ENCODE measurements at regions not wholly inside any gene's neighbourhood (a gene's known extent, or its start where the extent isn't known, plus 50 kb on each side); places are given as distances from the start of the nearest gene placed in this dataset.

- Histone ChIP-seq H3K23ac (ENCODE audit: insufficient read length) (no peak overlapping the region), H3K27ac (ENCODE audit: low read depth, low read length) (no peak overlapping the region), H3K56ac (replicated peaks; ENCODE audit: insufficient read length, low read depth, low read length) (no peak overlapping the region), H3K4me1 (replicated peaks in 1 of 4; ENCODE audit: control insufficient read depth in 3 of 4, insufficient read depth in 4 of 4, low read length in 3 of 4) (no peaks in the 10 kb centered on the region), H4K5ac (ENCODE audit: insufficient read length, low read depth, low read length) (no peak overlapping the region), H2AK5ac (ENCODE audit: low read depth, low read length) (no peak overlapping the region), H2BK12ac (ENCODE audit: low read depth, low read length) (no peak overlapping the region), H4K20me1 (replicated peaks in 1 of 2; ENCODE audit: control insufficient read depth in 1 of 2, insufficient read depth in 2 of 2, low read length in 2 of 2) (no peaks in the 10 kb centered on the region), H3K18ac (ENCODE audit: extremely low read depth, low read length) (no peak overlapping the region), H3K23me2 (ENCODE audit: low read depth, low read length) (no peaks in the 10 kb centered on the region), H3K27me3 (replicated peaks in 1 of 4; ENCODE audit: control insufficient read depth in 3 of 4, extremely low read depth in 1 of 4, insufficient read depth in 3 of 4, low read length in 3 of 4) (no peaks in the 10 kb centered on the region), H3K9me3 (ENCODE audit: insufficient read depth in 2 of 2, low read depth in 1 of 2, low read length in 1 of 2) (no peaks in the 10 kb centered on the region), H3K79me1 (ENCODE audit: low read depth, low read length) (no peaks in the 10 kb centered on the region), H2BK5ac (ENCODE audit: low read depth, low read length) (no peak overlapping the region), H3K4ac (replicated peaks; ENCODE audit: insufficient read length, low read depth, low read length) (no peak overlapping the region), H4K91ac (replicated peaks; ENCODE audit: insufficient read length, low read length) (no peak overlapping the region), H3K9ac (replicated peaks in 1 of 4; ENCODE audit: extremely low read depth in 1 of 4, low read depth in 3 of 4, low read length in 3 of 4) (no peak overlapping the region), H3K14ac (ENCODE audit: insufficient read length) (no peak overlapping the region), H3K4me2 (ENCODE audit: insufficient read depth in 1 of 2, low read depth in 2 of 2, low read length in 2 of 2) (no peak overlapping the region), H2BK20ac (ENCODE audit: low read length) (no peak overlapping the region), H2AFZ (ENCODE audit: low read length) (no peak overlapping the region), H2BK15ac (ENCODE audit: low read length) (no peak overlapping the region), H4K8ac (ENCODE audit: extremely low read depth, insufficient read depth, low read length) (no peak overlapping the region), H3K4me3 (ENCODE audit: extremely low read depth in 1 of 4, insufficient read depth in 2 of 4, low read depth in 3 of 4, low read length in 4 of 4) (no peak overlapping the region), H2BK120ac (replicated peaks; ENCODE audit: low read depth, low read length) (no peak overlapping the region), H3K36me3 (ENCODE audit: control insufficient read depth in 2 of 4, insufficient read depth in 4 of 4, low read length in 3 of 4) (no peaks in the 10 kb centered on the region), H3K79me2 (ENCODE audit: control insufficient read depth in 1 of 2, insufficient read depth in 2 of 2, low read length in 2 of 2) (no peaks in the 10 kb centered on the region)
- WGBS, 2 experiments (ENCODE audit: extremely low coverage in 1 of 2, insufficient coverage in 1 of 2, insufficient read length in 1 of 2, insufficient replicate concordance in 2 of 2, low coverage in 1 of 2, low lambda C conversion rate in 2 of 2, missing lambda C conversion rate in 1 of 2): 92% methylated on average over 5 of the region's 5 CpGs; no CpG with 5 or more reads in 1 of the 2 experiments
- CTCF ChIA-PET (ENCODE audit: partially characterized antibody): interaction anchor here (0.6 kb wide), 1 partner anchor 85 kb away, joined by 4 read pairs; no protein-coding TSS in a partner anchor
- no peak for FAIRE-seq
- no peak for DNase-seq (ENCODE audit: low read depth in 1 of 2, low spot score in 2 of 2)
- TF ChIP-seq BCL11A (IDR thresholded peaks at IDR 0.05; ENCODE audit: low read depth in 2 of 2, low read length in 2 of 2) (no peak), MAFK (IDR thresholded peaks at IDR 0.05; ENCODE audit: low read depth, low read length) (no peak), JUND (IDR thresholded peaks at IDR 0.05; ENCODE audit: low read length) (no peak), FOSL1 (IDR thresholded peaks at IDR 0.05; ENCODE audit: insufficient read depth, low read depth, low read length) (no peak), SAP30 (IDR thresholded peaks at IDR 0.05; ENCODE audit: insufficient read depth, insufficient replicate concordance, low read length) (no peak), SP1 (IDR thresholded peaks at IDR 0.05; ENCODE audit: low read depth, low read length) (no peak), KDM4A (IDR thresholded peaks at IDR 0.05; ENCODE audit: low read depth, low read length, severe bottlenecking) (no peak), CTCF (IDR thresholded peaks at IDR 0.05; ENCODE audit: control extremely low read depth in 1 of 3, insufficient read depth in 1 of 3, low read depth in 1 of 3, low read length in 3 of 3) (no peak), RAD21 (IDR thresholded peaks at IDR 0.05 in 1 of 2, conservative IDR thresholded peaks at IDR 0.05 in 1 of 2; ENCODE audit: low read depth in 2 of 2, low read length in 2 of 2) (no peak), JUN (IDR thresholded peaks at IDR 0.05; ENCODE audit: low read depth, low read length) (no peak), POLR2AphosphoS5 (IDR thresholded peaks at IDR 0.05; ENCODE audit: low read depth, low read length) (no peak), KDM5A (IDR thresholded peaks at IDR 0.05; ENCODE audit: low read length) (no peak)
- POLR2A ChIA-PET (ENCODE audit: partially characterized antibody): no interaction called here
Observed at GRCh38 chr11:80565231-80565630, 1124.4 kb upstream of the TENM4 start.

Measured in H1 (cell line).